Activated gamma-delta T cell treated with anti-CD3 and anti-CD28 coated beads, Interleukin-2, amount 50 U/mL, for 16 hours (primary cell): ENCODE measurements at regions not wholly inside any gene's neighbourhood (a gene's known extent, or its start where the extent isn't known, plus 50 kb on each side); places are given as distances from the start of the nearest gene placed in this dataset.

Experiments used
- DNase-seq: peaks from one replicate; pipeline ENCODE4 v3.0.0-alpha.2; 2020; ENCODE audit warnings: low read depth

DNA sequence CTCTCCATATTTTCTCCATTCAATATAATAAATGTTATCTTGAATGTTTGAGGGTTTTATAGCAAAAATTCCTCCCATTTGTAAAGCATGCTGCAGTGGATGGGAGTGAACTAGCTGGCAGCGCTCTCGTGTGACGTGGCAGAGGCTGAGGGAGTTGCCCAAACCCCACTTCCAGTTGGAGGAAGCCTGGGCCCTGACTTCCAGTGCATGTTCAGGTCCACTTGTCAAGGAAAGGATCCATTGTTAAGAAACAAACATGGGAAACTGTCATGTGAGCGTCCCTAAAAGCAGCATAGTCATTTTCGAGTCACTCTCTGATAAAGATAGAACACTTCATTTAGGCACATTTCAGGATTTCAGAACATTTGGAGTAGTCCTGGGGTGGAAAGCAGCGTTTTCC lies 116.6 kb downstream of the SLC25A47 start:
- no peak for DNase-seq

DNA sequence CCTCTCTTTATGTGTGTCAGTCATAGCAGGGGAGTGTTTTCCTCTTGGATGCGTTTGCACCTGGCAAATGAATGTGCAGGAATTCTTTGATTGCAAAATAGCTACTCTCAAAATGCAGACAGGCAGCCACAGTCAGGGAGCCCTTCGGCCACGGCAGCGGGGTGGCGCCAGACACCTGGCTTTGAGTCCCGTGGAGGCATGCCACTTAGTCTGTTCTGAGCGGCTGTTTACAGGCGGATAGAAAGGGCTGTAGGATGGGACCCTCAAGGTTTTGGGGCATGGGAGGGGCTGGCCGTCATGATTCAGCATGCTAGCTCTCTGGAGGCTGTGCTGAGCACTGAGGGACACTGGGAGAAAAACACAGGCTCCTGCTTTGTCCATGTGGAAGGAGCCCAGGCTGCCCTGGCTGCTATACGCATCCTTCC lies 117.1 kb downstream of the SLC25A47 start:
- DNase-seq = no peak

DNA sequence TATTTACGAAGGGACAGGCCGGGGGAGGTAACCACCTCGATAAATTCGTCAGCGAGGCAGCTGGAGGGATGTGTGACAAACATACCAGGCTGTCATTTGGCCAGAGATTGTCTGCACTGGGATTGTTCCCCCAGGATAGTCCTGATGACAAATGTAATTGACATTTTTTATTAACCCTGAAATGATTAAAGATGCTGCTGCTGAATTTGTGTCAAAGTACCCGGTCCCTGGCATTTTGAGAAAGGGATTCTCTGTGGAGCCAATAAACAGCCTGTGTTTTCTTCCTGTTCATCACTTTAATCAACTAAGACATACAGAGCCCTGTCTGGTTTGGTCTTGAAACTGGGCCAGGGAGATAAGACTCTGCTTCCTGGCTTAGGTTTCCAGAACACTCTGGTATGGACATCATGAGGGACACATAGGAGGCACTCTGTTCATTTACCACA lies 117.6 kb downstream of the SLC25A47 start:
- no peak for DNase-seq

DNA sequence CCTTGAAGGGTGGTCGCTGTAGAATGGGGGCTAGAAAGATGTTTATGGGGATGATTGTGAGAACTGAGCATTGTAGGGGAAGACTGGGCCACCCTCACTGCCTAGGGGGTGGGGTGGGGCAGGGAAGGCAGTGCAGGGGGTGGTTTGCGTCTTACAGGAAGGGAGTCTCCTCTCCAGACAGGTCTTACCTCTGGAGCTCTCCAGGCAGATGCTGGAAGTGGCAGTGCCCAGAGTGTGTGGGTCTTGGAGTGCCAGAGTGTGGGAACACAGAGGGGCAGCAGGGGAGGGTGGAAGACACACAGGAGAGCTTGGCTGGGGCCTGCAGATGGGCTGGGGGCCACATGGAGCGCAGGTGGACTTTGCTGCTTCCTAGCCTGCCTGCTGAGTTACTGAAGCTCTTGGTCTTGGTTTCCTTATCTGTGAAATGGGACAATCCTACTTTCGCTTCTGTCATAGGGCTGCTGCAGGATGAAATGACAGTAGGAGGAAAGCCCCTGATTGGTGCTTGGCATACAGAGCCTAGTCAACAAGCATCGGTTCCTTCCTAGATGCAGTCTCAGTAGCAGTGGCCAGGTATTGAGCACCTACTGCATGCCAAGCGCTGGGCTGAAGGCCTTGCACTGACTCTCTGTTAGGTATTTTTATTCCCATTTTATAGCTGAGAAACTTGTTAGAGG lies 118.3 kb downstream of the SLC25A47 start:
- DNase-seq = no peak

DNA sequence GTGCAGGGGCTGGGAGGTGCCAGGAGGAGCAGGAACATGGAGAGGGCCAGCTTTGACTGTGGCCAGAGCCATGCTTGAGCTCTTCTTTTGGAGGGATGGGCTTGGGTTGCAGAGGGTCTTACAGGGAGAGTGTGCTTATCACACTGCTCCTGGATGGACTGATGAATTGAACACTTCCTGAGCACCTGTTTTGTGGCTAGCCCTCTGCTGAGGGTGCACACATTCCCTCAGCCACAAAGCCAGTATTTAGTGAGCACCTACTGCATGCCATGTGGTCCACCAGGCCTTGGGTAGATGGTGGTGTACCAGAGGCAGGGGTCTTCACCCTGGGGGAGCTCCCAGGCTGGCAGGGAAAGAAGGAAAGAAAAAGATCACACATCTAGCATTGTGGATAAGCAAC lies 118.9 kb downstream of the SLC25A47 start:
- DNase-seq = no peak

DNA sequence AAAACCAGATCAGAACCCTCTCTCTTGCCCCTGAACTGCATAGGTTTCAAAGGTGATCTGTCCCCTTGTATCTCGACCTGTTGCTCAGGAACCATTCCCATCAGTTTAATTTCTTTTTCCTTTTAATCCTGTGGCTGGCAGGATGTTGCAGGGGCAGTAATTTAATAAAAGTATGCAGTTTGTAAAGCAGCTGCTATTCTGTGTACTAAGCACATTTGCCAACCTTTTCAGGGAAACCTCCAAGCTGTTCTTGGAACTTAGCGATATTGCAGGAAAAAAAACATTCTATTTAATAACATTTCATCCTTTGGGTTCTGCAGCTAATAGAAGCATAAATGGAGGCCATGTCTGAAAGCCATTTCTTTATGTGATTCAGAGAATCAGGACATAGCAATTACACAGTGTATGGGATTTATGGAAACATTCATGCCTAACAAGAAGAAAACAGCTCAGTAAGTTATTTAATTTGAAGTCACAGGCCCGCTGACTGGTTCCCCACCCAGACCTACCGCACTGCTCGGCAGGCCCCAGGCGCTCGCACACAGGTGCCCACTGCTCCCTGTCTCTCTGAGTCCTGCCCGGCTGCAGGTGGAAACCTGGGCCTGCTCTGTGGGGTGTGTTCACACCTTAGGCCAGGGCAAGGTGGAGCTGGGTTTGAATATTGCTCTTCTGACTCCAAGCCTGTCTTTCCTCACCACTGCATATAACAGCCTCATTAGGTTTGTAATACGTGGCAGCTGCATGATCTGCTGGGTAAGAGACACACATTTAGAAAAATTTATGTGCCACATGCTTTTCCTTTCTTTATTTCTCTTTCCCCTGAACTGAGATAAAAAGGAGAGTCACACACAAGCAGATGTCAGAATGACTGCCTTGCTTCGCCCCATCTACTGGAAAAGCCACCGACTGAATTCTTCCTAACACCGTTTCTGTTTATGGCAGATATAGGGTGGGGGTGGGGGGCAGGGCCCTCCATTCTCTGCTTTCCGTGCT lies 119.7 kb downstream of the SLC25A47 start:
- no peak for DNase-seq

DNA sequence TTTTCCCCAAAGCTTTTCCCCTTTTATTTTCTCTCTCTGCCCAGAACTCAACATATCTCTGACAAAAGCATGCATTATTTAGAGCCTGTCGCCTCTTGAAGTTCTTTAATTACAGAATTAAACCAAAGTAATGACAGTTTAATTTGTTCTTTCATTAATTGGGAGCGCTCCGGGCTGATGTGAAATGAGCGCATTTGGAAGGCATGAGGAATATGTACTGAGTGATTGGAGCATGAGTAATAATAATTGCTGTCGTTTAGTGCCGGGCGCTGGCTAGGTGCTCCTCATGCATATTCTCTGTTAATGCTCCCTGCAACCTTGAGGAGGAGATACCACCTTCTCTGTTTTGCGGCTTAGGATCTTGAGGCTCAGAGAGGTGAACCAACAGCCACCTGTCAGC lies 120.5 kb downstream of the SLC25A47 start:
- no peak for DNase-seq

DNA sequence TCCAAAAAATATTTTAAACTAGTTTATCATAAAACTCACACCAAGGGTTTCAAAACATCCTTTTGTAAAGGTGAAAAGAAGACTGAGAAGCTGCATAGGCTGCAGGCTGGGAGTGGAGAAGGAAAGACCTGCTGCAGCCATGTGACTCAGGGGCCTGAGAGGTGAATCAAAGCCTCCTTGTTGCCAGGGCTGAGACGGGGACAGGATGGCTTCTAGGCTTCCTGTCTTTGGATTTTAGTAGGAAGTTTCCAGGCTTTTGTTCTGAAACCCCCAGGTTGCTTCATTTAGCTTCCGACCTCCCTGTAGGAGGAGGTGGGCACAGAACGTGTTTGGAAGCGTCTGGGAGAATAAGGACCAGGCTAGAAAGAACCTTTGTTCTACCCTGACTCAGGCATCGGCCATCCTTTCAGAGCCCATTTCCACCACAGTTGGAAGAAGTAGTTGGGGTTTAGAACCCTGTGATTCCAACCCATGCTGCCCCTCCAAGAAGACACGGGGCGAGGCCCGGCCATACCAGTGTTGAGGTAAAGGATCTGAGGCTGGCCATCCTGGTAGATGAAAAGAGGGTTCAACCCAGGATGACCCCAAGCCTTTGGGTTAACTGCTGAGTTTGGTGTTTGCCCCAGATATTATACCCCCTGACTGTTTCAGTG lies 122.4 kb downstream of the SLC25A47 start:
- DNase-seq = no peak

DNA sequence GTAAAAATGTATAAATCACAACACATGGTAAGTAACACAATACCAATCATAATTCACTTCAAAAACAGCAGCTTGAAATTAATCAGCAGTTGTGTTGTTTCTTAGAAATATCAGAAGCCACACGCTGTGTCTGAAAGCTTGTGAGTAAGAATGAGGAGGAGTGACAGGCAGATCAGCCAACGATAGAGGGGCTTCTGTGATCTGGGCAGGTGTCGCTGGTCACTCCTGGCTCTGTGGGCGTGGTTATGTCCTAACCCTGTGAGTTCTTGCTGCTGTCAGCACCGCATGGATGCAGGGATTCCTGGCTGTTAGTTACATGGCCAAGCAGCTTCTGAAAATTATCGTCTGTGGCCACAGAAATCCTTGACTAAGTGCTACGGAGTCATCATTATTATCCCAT lies 123.4 kb downstream of the SLC25A47 start:
- no peak for DNase-seq

DNA sequence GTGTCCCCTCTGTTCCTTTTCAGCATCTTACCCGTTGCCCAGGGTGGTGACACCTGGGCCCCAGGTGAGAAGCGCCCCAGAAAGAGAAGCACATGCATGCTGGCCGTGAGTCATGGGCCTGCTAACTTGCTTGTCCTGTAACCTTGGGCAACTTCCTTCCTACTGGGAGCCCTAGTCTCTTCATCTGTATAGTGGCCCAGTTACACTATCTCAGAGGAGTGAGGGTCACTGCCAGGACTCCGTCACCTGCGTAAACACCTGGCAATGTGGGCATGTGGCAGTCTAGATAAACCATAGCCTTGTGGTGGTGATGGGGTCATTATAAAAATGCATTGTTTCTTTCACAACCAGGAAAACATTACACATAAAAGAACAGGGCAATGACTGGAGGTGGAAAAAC lies 125.2 kb downstream of the SLC25A47 start:
- no peak for DNase-seq

DNA sequence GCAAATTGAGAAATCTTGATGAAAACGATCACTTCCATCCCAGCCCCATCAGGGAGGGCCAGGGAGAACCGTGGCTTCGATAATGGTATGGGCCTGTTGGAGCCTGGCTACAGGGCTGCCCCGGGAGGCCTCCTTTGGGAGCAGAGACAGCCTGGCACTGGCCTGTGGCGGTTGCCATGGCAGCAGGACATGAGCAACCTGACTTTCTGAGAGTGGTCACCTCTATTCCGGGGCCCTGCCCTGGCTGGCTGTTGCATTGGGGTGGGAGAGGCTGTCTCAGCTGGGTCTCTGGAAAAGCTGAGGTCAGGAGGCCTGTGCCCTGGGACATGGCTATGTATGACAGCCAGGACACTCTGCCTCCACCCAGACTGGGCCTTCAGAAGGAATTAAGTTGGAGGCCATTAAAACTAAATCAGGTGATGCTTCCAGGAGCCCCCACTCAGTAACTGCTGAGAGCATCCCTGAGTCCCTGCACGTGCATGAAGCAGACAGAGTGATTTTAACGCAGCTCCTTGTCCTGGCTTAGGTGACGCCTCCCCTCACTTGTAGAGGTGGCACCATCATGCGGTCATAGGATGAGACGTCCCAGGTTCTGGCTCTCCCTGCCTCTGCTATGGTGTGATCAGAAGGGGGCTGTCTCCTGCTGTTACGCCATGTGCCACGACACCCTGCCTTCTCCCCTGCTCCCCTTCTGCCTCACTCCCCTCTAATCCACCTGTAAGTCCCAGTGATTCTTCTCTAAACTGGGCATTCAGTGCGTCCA lies 126.3 kb downstream of the SLC25A47 start:
- DNase-seq = no peak

DNA sequence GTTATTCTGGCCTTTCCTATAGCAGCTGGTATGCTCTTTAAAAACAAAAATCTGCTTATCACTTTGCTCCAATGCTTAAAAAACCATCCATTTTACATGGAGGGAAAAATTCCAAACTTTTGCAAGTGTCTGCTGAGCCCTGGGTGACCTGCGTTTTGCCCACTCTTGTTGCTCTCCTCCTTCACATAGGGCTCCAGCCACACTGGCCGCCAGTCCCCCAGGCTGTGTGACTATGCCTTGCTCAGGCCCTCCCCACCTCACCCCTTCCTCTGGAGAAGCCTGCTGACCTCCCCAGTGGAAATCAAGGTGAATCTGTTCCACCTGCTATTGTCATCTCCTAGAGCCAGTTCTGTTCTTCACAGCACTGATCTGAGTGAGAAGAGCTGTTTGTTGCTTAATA lies 126.9 kb downstream of the SLC25A47 start:
- no peak for DNase-seq

DNA sequence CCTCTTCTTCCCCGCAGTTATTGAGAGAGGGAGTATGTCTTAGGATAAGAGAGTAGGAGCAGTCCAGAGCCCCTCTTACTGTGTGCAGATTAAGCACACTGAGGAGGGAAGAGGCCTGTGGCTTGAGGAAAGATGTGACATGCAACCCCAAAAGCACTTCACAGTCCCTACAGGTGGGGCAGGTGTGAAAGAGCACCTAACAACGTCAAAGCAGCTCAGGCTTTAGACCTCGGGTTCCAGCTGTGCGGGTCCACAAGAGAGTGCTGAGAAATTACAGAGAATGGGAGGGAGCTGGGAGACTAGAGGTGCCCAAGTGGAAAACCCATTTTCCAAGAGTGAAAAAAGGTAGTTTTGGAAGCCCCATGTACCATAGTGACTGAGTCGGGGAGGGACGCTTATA lies 127.6 kb downstream of the SLC25A47 start:
- no peak for DNase-seq

DNA sequence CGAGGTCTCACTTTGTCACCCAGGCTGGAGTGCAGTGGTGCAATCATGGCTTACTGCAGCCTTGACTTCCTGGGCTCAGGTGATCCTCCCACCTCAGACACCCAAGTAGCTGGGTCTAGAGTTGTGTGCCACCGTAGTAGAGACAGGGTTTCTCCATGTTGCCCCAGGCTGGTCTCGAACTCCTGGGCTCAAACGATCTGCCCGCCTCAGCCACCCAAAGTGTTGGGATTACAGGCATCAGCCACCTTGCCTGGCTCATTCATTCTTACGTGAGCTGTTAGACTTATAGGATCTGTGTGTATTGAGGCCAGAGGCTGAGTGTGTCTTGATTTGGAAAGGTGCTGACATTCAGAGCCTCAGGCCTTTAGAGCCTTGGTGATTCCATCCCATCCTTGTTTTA lies 128.1 kb downstream of the SLC25A47 start:
- DNase-seq = no peak

DNA sequence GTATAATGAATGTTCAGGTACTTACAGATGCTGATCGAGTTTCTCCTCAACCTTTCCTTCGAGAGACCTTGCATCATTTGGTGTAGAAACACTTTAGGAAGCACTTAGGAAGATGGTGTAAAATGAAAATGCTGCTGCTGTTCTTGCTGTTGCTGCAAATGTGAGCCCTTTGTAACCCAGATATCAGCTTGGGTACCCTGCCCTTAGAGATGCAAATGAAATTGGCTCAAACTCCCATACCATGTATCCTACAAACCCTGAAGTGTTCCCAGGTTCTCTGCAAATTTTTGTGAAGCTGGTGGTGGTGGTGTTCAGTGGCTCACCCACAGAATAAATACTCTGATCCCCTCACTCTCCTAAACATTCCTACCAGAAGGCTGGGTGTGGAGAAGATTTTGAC lies 130.8 kb downstream of the SLC25A47 start:
- no peak for DNase-seq

DNA sequence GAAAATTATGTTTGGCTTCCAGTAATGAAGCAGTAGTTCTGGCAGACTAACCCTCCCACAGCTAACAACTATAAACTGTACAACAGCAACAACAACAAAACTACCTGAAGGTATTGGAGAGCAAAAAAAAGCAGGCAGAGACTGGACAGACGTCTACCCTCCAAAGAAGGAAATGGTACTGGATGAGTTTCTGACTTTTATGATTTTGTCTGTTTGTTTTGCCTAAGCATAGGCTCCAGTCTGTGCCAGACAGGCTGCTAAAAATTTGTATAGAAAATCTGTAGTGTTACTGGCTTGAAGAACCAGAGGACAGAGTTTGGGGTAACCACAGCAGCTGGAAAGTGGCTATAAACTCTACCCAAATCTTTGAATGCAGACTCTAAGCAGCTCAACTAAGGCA lies 131.3 kb downstream of the SLC25A47 start:
- no peak for DNase-seq

DNA sequence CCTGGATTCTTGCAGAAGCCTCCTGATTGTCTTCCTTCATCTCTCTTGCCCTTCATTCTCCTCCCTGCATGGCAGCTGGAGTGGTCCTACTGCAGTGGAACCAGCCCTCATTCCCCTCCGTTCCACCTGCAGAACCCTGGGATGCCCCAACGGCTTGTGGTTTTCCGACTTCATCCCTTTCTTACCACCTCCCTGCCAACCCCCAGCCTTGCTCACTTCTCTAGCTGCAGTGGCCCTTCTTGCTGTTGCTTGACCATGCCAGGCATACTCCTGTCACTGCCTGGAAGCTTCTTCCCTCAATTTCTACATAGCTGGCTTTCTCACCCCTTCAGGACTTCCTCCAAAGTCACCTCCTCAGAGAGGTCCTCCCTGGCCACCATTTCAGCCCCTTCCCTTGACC lies 123.3 kb downstream of the BEGAIN start:
- no peak for DNase-seq

DNA sequence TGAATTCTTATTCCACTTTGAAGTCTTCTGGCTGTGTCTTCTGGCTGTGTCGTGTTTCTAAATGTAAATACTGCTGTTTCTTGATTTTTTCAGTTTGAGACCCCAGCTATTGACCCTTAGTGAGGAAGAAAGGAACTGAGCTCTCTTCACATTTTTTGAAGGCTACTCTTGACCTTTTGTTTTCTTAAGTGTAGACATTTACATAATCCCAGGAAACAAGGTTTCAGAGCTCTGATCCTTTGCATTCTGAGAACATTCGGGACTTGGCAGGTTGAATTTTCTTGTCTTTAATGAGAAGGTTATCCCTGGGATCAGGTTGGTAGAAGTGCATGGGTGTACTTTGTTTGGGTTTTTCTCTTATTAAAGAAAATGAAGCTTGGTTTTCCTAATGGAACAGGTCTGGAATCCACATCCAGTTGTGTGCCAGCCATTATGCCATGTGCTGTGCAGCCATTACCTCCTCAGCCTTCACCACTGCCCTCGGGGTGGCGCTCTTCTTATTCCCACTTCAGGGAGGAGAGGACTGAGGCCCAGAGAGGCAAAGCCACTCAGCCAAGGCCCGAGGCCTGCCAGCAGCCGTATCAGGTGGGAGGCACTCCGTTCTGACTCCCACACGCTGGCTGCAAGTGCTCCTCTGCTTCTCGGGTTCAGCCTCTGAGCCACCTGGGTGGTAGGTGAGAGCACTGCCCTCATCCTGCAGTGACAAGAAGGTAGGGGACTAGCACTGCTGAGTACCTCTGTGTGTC lies 120.9 kb downstream of the BEGAIN start:
- DNase-seq = no peak

DNA sequence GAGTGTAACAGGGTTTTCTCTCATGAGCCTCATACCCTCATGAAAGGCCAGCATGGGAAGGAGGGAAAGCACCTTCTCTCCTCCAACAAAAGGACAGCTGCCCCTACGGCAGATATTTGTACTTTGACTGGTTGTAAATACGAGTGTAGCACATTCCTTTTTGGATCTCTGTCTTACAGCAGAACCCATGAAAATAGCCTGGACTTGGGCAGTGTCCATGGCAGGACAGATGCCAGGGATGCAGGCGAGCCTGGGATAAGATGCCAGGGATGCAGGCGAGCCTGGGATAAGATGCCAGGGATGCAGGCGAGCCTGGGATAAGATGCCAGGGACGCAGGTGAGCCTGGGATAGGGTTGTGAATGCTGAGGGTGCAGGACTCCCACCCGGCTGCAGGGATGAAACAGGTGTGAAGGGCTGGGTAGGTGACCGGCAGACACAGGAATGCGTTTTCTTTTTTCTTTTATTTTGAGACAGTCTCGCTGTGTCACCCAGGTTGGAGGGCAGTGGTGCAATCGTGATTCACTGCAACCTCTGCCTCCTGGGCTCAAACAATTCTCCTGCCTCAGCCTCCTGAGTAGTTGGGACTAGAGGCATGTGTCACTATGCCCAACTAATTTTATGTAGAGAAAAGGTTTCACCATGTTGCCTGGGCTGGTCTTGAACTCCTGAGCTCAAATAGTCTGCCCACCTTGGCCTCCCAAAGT lies 120.0 kb downstream of the BEGAIN start:
- DNase-seq = no peak

DNA sequence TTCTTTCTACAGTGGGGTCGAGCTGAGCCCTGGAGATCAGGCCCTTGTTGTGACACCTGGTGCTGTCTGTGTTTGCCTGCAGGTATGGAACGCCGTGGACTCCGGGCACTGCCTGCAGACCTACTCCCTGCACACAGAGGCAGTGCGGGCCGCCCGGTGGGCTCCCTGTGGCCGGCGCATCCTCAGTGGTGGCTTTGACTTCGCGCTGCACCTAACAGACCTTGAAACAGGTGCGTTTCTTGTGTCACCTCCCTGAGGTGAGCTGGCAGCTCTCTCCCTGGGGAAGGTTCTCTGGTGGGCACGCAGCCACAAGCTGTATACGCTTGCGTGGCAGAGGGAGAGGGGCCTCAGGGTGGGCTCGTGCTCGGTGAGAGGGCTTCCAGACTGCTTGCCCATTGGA lies 119.3 kb downstream of the BEGAIN start:
- DNase-seq = no peak

DNA sequence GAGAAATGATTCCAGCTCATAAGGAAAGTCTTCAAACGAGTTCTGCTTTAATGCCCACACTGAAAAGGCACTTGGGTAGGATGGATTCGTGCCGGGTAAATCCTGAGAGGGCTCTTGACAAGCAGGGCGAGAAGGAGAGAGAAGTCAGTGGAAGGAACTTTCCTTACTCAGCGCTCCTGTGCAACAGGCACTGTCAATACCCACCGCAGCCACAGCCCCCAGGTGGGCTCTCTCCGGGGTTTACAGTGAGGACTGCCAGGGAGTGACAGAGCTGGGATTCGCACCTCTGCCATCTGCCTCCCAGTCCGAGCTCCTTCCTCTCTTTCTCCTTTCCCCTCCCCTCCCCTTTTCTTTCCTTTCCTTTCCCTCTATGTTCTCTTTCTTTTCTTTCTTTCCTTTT lies 118.7 kb downstream of the BEGAIN start:
- DNase-seq = no peak
